ENCODE measurements at regions not wholly inside any gene's neighbourhood (a gene's known extent, or its start where the extent isn't known, plus 50 kb on each side); places are given as distances from the start of the nearest gene placed in this dataset.
"Not testable (repeated sequence)": the region's sequence is repeated elsewhere in the genome, so short reads cannot be mapped to it uniquely, and the experiment has no call there.

DNA sequence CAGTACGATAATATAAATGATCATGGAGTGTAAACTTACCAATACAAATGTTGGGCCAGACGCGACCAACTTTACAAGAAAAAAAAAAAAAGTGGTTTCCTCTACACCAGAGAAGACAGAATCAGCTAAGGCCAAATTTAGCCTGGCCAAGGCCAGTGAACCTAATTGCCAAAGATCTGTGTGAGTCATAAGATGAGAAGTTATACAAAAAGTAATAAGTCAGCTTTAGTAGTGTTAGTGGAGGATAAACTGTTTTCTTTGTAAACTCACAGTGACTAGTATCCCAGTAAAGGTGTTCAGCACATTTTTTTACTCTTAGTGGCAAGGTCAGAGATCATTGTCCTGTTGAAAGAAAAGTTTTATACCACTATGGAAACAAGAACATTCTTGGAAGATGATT, 531.4 kb upstream of the TECRL start:
- no peak for DNase-seq

DNA sequence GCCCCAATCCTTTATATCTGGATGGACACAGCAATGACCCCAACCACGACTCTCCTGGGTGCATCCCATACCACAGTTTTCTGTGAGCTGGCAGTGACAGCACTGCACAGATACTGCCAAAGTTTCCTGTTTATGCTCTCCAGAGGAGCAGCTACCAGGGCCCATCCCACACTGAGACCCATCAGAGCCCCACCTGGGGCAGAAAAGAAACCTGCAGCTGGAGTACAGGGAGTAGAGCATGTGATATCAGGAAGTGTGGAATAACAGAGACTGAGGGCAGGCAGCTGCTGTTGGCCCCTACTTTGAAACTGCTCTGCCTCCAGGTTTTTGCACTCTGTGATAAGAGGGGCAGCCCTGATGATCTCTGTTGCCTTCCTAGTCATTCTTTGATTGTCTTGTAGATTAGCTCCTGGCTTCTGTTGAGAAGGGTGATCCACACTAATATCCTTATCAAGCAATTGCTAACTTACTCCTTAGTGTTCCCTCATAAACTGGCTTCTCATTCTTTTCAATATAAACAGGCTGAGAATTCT, 526.3 kb upstream of the TECRL start:
- DNase-seq = no peak

DNA sequence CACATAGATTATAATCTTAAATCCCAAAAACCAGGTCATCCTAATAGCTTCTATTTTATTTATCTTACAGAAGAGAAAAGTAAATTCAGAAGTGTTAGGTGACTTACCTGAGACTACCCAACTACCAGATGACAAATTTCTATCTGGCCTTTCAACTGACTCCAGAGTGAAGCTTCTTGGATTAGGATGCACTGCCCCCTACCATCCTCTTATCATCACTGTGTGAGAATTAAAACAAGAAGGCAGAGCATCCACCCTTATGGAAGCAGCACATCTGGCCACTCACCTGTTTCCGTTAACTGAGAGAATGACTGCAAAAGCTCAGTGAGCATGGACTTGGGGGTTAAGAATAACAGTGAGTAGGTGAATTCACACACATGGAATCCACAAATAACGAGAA, 502.6 kb upstream of the TECRL start:
- no peak for DNase-seq

DNA sequence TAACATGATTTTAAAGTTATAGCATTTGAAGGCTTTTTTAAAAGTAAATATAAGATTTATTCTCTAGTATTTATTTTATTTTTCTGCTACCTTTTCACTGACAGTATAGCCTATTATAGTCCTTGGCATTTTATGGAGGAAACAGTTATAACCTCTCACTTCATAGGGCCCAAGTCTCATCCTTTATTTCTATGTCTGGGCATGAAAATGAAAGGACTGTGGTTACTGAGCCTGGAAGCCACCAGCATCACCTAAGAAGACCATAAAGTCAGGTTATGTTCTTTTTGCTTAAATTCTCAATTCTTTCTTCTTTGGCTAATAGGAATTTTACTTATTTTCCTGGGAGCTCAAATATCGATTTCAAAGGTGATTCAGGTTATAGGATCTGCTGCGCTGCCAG, 494.7 kb upstream of the TECRL start:
- no peak for DNase-seq

DNA sequence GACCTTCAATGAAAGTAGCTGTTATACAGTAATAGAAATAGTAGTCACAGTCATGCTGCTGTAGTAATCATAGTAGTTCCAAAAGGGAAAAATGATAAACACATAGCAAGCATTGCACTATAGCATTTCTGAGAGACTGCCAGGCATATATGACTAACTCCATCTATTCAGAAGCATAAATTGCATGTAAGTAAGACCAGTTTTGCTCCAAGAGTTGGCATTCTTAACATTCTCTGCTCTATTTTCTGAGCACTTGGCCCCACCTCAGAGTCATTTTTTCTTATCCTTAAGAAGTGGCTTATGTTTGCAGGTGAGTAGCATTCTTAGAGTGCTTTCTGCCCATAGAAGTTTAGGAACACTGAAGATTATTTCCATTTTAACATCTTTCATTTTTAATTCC, 490.3 kb upstream of the TECRL start:
- no peak for DNase-seq

DNA sequence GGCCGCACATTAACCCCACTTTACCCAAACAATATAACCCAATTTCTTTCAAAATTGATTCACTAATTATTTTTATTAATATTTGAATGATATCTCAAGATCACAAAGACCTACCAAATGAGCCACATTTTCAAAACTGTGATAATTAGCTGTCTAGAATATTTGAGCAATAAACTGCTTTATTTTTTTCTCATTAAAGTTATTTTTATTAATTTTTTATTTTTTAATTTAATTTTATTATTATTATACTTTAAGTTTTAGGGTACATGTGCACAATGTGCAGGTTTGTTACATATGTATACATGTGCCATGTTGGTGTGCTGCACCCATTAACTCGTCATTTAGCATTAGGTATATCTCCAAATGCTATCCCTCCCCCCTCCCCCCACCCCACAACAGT, 489.8 kb upstream of the TECRL start:
- DNase-seq = not testable (repeated sequence)

DNA sequence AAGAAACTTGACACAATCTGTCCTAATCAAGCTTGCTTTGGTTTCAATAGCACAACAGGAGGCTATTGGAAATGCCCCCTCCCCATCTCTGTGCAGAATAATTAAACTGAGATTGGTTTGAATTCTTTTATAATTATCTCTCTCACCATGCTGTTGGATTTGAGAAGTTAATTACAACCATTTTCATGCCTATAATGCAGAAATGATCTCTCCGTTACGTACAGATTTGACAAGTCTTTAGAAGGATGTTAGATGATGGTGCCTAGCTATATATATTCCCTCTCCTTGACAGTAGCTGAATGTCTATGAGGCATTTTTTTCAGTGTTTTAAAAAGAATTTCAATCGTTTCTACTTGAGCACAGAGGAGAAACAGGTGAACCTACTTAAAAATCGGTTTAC, 488.4 kb upstream of the TECRL start:
- no peak for DNase-seq

DNA sequence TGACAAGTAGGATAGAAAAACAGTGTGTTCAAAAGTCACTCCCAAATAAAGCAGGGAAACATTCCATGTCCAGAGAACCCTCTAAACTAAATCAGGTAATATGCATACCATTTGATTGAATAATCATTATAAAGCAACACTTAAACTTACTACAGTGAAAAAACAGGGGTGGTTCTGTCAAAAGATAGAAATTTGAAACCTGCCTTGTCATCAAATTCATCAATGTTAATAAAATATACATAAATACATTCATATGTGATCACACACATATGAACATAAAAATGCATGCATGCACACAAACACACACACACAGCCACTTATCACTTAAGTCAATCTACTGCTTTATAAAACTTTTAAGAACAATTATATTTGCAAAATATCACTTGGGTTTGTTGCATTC, 485.8 kb upstream of the TECRL start:
- no peak for DNase-seq

DNA sequence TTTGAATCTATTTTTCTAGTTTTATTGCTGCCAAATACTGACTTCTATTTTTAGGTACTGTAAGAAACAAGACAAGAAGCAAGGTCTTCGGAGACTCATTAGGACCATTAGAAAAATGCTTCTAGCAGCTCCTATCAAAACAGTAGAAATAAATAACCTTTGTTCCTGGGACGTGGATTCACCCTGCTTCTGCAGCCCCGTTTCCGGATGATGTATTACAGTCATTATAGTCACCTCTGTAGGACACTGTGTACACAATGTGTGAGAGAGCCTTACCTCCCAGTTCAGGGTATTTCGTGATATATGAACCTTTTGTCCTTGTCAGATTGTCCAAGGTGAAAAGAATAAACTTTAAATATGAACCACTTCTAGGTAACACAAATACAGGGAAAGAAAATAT, 484.0 kb upstream of the TECRL start:
- DNase-seq = no peak

DNA sequence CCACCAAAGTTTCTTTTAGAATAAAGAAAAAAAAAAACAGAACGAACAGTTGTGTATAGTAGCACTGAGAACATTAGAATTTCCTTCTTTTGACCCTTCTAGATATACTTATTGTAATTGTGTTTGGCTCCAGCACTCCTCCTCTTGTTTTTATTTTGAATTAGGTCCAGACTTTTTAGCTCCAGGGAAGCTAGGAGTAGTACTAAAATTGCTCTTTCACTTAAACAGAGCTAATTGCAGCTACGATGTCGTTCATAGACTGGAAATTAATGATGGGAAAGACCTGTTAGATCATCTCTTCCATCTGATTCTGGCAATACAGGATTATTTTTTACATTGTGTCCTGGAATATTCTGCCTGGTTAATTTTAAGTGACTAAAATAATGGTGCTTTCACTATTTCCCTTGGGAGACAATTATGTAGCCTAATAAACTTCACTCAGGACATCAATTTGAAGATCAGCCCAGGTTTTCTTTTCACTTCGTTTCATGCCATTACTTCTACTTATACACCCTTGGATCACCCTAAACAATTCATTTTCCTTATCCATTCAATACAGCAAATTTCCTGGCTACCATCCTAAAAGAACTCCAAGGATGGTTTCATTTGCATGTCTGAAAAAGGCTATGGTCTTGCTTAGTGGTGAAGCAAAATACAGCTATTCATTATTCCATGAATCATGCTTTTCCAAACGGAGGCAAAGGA, 480.8 kb upstream of the TECRL start:
- DNase-seq = no peak

DNA sequence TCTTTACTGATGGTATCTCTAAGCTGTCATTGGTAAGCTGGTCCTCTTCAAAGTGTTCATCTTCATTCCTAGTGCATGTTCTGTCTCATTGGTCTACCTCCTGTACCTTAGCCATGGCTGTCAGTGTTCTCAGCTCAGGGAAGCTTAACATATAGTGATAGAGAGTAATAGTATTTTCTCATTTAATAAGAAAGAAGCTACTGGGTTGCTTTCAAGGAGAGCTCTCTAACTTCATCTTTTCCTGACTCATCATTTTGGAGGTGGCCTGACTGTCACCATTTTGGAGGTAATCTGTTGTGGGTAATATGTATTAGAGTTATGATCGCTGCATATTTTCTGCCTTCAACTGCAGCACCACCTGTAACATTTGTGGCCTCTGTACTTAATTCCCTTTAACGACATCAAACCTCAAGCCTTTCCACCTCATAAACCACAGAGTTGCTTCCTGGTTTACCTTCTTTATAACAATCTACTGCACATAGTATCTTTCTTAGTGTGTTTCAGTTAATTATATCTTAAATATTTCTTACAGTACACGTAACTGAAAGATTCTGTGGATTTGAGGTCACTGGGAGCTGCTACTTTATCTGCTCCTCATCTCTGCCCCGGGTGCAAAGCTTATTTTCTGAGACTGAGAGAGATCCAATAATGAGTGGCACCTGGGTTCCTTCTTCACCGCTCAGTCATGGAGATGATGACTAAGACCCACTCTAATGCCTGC, 474.0 kb upstream of the TECRL start:
- no peak for DNase-seq

DNA sequence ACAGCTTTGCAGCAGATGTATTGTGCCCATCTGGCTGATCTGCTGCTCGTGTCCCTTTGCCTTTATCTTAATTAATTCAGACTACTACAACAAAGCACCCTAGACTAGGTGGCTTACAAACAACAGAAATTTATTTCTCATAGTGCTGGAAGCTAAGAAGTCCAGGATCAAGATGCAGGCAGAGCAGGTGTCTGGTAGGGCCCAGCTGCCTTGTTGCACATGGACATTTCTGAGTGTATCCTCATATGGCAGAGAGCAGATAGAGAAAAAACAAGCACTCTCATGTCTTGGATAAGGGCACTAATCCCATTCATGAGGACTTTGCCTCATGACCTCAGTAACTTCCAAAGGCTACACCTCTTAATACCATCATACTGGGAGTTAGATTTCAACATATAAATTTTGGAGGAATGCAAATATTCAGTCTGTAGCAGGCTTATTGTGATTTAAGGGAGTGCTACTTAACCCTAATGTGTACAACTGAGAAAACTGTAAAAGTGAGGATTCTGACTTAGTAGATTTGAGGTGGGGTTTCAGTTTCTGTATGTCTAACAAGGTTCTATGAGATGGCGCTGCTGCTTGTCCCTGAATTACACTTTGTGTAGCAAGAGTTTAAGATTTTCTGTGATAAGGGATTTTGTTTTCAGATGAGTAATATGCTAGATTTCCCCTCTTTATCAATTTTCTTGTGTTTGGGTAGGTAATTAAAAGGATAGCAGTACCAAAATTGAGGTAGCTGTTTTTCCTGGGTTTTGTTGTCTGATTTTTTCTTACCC, 473.2 kb upstream of the TECRL start:
- DNase-seq = peak; percentile 59

DNA sequence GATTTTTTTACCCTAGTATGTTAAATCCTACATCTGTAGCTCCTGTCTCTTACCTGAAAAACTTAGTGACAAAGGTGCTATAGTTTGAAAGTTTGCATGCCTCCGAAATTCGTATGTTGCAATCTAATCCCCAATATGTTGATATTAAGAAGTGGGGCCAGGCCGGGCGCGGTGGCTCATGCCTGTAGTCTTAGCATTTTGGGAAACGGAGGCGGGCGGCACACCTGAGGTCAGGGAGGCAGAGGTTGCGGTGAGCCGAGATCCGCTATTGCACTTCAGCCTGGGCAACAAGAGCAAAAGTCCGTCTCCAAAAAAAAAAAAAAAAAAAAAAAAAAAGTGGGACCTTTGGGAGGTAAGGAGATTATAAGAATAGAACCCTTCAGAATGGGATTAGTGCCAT, 471.3 kb upstream of the TECRL start:
- DNase-seq = no peak

DNA sequence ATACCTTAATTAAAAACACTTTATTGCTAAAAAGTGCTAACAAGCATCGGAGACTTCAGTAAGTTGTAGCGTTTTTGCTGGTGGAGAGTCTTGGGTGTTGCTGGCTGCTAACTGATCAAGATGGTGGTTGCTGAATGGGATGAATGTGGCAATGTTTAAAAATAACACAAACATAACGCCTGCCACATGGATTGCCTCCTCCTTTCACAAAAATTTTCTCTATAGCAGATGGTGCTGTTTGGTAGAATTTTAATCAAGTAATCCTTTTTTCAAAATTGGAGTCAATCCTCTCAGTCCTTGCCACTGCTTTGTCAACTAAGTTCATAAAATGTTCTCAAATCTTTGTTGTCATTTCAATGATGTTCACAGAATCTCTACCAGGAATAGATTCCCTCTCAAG, 466.8 kb upstream of the TECRL start:
- no peak for DNase-seq

DNA sequence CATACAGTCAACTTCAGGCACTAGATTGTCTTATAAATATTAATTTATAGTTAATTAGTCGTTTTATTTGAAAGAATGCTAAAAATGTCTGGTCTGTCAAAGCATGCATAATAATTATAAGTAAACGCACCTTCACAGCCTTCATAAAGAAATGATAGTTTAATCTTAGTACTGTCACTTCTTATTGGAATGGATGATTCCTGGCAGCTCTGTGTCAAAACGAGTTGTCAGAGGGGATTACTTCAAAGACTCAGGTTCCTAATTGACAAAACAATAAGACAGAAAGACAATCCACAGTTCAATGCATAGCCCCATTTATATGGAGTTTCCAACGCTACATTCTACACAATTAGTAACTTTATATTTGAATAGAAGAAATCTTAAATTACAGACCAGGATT, 461.3 kb upstream of the TECRL start:
- no peak for DNase-seq

DNA sequence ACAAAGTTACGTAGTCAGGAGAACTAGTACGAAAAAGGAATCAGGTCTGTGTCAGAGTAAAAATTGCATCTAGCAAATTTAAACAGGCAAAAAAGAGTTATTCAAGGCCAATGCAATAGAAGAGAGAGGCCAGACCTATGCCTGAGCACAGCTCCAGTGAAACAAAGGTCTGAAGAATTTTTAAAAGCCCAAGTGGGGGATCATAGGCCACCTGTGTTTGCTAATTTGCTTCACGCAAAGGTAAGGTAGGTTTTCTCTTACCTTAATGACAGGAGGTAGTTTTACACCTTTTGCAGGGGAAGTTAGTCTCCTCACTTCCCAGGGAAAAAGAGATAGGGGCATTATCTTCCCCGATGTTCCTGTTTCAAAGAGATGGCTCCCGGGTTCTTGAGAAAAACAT, 448.6 kb upstream of the TECRL start:
- no peak for DNase-seq

DNA sequence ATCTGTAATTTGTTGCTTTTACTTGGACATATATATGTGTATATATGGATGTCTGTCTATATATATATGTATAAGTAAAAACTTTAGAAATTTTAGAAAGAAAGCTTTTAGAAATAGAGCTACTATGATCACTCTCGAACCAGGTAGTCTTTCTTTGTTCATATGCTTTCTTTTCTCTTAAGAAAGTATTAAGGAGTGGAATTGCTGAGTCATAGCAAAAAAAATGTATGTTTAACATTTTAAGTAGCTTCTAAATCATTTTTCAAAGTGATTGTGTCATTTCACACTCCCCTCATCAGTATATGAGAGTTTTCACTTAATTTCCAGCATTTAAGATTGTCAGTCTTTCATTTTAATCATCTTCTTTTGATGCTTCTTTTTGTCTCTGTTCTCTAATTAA, 447.9 kb upstream of the TECRL start:
- DNase-seq = no peak

DNA sequence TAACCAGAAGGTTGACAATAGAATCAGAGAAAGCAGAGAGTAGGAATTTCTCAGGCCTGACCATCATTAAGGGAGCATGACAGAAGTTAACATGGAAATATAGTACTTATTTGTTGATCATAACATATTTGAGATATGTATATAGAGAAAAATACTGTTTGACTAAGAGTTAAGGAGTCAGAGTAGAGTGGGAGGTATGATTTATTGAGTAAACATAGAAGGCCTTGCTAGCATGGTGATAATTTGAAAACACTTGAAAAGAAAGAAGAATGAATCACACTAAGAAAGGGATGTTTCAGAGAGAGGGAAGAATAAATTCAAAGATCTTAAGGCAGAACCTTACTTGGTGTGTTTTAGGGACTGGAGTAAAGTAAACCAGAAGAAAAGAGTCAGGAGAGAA, 437.2 kb upstream of the TECRL start:
- no peak for DNase-seq

DNA sequence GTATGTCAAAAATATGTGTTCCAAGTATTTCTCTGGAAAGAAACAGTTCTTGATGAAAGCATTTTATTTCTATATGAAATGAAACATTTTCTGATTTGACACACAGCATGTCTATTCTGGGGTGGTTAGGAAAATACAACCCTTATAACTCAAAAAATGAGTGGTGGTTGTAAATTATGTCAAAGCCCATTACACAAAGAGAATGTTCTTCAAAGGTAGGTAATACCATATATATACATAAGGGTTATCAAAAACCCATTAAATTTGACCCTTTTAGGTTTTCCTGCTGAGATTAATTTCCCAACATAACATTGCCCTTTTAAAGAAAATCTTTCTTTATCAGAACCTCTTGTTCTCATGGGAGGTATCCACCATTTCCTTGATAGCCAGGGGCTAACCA, 420.5 kb upstream of the TECRL start:
- no peak for DNase-seq

DNA sequence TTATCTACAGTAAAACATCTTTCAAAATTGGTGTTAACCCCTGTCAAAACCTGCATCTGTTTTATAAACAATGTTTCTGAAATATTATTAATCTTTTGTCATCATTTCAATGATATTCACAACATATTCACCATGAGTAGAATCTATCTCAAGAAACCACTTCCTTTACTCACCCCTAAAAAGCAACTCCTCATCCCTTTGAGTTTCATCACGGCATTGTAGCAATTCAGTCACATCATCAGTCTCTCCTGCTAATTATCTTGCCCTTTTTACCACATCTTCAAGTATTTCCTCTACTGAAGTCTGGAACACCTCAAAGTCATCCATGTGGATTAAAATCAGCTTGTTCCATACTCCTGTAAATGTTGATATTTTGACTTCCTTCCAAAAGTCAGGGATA, 415.3 kb upstream of the TECRL start:
- no peak for DNase-seq

DNA sequence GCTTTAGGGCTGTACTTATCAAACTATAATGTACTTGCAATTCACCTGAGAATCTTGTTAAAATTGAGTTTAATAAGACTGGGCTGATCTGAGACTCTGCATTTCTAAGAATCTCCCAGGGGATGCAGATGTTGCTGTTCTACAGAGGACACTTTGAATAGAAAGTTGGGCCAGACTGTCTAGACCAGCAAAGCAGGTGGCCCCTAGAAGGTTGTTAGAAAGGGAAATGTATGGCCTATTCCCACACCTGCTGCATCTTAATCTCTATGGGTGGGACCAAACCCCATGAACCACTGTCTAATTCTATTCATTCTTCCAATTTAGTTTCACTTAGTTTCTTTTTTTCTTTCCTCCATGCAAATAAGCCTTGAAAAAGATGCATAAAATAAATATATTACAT, 413.2 kb upstream of the TECRL start:
- no peak for DNase-seq

DNA sequence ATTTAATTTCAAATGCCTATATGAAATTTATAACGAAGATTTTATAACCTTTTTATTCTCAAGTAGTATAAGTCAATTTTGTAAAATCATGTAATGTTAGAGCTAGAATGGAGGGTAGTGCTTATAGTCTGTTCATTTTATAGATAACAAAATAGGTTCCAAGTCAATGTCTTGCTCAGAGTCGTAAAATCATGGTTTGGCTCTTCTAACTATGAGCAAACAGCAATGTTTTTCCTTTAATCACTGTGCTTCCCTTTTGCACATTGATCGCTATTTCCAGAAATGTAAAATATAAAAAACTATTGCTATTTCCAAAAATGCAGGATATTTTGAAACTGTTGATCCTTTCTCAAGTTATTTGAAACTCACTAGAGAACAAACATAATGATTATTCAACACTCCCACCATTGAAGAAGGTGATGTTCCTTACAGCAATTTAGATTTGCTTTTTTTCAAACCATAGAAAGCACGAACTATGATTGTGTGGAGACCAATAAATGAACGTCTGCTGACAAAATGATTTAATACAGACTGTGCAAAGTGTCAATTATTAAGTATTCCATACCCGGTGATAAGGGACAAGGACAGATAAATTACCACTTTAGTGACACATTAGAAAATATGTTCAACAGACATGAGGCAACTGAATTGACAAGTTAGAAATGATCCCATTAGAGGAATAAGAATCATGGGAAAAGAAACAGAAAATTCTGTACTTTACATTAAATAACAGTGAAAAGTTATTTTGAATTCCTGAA, 412.1 kb upstream of the TECRL start:
- no peak for DNase-seq

DNA sequence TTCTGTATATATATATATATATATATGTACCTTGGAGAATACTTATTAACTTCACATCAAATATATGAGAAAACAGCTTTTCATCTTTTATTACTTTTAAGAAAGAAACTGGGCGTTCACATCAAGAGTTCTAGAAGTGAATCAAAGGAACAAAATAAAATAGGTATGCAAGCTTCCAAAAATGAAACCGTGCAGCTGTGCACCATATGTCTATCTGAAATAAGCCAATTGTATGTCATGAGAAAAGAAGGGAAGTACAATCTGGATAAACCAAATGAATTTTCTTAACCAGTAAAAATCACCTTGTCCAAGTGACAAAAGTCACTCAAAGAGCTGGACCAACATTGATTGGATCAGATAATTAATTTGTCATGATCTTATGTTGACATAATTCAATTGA, 405.4 kb upstream of the TECRL start:
- peak; percentile 12 for DNase-seq

All from NCI-H1694 treated with DMSO at 0.1 percent for 48 hours (cell line).